Activated CD4-positive, alpha-beta T cell treated with anti-CD3 and anti-CD28 coated beads, Interleukin-2, Interleukin-4, amounts not matched to agents 100 ng/mL and 50 ng/mL, durations not matched to agents 16 hours and 8 hours (primary cell): ENCODE measurements at regions not wholly inside any gene's neighbourhood (a gene's known extent, or its start where the extent isn't known, plus 50 kb on each side); places are given as distances from the start of the nearest gene placed in this dataset.
"Not testable (repeated sequence)": the region's sequence is repeated elsewhere in the genome, so short reads cannot be mapped to it uniquely, and the experiment has no call there.

Experiments
- DNase-seq: peaks from one replicate; pipeline ENCODE4 v3.0.0-alpha.2; 2020; ENCODE audit warnings: low spot score

DNA sequence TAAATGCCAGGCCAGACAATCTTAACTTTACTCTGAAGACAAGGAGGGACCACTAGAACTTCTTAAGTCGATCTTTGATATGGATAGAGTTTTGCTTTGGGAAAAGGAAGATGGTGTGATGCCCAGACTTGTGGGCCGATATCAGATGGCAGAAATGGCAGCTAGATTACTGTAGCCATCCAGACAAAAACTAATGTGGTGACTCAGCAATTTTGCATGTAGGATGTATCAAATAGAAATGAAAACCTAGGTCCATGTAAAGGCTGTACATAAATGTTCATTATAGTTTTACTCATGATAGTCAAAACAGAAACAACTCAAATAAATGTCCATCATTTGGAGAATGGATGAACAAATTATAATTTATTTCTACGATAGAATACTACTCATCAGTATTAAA, 121.5 kb downstream of the APIP start:
- no peak for DNase-seq

DNA sequence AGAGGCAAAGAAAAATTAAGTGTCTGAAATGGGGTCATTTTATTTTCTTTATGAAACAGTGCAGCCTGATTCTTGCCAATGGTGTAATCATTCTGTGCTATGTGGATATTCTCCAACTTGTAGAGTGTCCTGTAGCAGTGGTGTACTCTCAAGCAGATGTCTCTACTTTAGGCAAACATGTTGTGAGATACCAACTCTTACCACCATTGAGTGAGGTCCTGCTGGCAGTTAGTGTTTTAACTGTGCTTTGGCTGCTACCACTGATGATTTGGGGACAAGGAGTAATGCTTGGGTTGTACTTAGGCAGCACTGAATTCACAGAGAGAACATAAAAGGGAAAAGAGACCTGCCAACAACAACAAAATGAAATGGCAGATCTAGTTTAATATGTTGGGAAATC, 122.5 kb downstream of the APIP start:
- DNase-seq: no peak

DNA sequence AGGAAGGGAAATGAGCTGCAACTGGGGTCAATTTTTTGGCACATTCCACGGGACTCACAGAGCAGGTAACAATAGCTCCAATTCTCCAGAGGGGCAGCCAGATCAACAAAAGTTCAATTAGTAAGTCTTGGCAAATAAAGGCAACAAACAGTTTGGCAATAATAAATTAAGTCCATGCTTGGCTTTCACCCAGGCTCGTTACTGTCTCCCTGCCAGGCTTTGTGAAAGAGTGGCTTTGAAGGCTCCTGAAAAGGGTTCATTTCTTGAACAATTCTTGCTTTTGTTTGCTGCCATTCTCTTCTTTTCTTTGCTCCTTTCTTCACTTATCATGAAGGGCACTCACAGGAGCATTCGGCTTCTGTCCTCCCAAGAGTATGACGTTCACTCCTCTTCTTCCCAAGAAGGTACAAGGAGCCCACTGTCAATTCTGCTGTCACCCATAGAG, 123.3 kb downstream of the APIP start:
- DNase-seq: no peak

DNA sequence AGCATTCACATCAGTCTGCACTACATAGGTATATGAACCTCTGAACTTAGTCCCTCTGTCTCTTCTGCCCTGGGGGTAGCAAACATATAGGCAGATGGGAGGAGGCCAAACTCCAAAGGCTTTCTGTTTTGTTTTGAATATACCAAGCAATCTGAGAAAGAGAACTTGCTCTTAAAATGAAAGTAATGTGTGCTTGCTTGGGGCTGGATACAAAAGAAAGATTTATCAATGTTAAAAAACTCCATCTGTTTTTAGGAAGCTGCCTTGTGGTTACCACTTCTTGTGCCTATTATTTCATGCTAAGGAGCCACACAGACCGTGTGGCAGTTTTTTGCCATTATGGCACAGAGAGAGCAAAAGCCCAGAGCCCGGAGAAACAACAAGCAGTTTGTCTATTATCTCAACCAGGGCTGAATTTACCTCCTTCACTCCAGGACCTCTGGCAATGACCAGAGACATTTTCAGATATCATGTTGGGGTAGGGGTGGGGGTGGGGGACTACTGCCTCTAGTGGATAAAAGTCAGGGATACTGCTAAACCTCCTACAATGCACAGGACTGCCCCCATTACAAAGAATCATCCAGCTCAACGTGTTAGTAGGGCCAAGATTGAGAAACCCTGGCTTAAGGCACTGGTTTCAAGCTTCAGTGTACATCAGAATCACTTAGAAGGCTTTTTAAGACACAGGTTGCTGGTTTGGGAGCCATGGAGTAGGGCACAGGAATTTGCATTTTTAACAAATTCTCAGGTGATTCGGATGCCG, 124.2 kb downstream of the APIP start:
- no peak for DNase-seq

DNA sequence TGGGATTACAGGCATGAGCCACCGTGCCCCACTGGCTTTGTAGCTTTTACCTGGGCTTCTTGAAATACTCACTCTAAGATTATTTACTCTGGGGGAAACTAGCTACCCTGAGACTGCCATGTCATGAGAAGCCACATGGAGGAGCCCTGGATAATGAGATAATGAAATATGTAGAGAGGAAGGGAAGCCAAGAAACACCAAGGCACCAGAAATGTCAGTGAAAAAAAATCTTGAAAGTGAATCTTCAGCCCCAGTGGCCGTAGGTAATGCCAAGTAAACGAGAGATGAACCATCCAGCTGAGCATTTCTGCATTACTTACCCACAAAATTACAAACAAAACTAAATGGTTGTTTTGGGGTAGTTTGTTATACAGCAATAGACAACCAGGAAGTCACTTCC, 125.6 kb downstream of the APIP start:
- DNase-seq: no peak

DNA sequence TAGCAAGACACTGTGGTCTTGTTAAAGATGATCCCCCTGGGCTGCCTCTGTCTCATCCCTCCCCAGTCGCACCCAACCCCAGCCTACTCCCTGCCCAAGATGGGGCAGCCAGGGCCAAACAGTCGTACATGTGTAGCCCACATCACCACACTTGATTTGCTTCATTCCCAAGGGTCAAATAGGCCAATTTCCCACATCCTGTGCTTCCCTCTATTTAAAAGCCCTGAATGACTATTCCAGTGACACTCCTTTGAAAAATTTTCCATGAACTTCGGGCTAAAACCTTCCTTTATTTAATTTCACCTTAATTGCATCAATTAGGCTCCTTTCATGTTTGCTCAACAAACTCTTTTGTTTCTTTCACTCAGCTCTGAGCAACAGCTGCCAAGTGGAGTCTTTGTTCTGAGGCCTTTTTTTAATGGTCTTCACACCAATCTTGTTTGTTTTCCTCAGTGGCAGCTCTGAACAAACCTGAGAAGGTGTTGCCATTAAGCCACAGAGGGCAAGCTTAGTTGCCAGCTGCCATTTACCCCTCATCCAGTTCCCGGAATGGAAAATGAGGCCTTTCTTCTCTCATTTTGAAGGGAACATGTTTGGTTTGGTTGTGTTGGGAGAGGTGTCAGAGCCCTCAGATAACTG, 126.9 kb downstream of the APIP start:
- DNase-seq: no peak

DNA sequence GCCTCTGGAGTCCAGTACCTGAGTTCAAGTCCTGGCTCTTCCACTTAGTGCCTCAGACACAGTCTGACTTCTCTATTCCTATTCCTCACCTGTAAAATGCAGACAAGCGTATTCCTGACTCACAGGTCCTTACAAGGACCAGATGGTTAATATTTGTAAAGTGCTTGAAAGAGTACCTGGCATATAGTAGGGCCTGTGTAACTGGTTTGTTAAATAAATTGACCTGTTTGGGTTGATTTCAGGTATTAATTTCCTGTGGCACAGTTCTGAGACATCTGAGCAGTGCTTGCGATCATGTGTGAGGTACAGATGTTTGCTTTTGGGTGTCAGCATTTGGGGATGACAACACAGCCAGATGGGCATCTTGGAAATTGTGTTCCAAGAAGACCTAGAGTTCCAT, 127.5 kb downstream of the APIP start:
- no peak for DNase-seq

DNA sequence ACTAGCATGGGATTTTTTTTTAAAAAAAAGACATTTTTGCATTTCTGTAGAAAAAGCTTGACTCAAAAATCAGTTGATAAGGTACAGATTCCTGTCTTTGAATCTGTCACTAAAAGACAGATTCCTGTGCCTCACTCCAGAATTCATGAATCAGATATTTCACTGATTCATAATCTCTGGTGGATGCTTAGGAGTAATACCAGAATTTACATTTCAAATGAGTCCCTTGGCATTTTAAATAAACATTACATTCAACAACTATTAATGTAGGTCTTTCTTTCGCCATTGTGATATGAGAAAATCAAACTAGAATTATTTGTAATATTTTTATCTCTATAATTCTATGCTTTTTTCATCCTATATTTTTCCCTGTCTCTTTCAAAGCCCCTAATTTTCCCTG, 128.3 kb downstream of the APIP start:
- no peak for DNase-seq

DNA sequence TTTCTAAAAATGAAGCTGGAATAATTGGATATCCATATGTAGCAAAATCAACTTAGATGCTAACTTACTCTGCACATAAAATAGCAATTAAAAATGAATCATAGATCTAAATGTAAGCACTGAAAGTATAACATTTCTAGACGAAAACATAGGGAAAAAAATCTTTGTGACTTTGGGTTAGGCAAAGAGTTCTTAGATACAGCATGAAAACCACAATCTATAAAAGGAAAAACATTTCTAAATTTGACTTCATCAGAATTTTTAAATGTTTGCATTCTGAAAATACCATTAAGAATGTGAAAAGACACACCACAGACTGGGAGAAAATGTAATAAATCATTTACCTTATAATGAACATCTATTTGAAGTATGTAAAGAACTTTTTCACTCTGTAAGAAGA, 128.8 kb downstream of the APIP start:
- DNase-seq: no peak

DNA sequence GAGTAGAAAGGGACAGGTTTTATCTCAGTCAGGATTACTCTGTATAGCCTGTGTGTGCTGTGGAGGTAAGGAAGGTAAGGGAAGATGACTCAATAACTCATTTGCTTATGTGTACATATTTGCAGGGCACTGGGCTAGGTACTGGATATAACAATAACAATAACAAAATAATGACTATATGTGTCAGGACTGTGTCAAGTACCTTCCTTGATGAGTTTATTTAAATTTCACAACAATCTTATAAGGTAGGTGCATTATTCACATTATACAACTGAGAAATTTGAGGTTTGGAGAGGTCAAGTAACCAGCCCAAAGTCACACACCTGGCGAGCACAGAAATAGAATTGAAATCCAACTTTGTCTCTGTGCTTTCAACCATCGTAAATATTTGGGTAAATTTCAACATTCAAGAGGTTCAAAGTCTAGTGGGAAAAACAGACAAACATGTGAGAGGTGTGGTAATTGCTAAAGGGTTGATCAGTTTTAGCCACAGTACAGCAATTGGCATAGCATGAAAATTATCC, 131.8 kb downstream of the APIP start:
- DNase-seq: no peak

DNA sequence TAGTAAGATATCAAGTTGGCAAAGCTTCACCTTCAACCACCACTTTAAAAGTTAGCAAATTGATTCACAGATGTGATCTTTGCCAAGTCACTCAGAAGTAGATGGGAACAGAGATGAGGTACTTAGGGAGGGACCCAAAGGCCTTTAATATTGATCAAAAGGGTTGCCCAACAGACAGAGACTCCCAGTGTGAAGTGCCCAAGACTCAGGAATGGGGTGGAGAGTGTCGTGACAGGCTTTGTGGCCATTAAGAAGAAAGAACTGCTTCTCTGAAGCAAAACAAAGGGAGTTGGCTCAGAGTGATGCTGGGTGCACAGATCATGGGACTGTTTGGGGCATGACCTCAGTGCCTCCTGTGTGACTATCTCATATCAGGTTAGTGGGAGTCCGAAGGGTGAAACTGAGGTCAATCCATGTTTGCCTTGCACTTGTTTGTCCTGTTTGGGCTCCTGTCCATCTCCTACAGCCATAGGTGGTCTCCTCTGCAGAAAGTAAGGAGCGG, 132.3 kb downstream of the APIP start:
- no peak for DNase-seq

DNA sequence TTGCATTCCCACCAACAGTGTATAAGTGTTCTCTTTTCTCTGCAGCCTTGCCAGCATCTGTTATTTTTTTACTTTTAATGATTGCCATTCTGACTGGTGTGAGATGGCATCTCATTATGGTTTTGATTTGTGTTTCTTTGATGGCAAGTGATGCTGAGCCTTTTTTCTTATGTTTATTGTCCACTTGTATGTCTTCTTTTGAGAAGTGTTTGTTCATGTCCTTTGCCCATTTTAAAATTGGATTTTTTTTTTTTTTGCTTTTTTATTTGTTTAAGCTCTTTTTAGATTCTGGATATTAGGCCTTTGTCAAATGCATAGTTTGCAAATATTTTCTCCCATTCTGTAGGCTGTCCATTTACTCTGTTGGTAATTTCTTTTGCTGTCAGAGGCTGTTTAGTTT, 134.4 kb downstream of the APIP start:
- not testable (repeated sequence) for DNase-seq

DNA sequence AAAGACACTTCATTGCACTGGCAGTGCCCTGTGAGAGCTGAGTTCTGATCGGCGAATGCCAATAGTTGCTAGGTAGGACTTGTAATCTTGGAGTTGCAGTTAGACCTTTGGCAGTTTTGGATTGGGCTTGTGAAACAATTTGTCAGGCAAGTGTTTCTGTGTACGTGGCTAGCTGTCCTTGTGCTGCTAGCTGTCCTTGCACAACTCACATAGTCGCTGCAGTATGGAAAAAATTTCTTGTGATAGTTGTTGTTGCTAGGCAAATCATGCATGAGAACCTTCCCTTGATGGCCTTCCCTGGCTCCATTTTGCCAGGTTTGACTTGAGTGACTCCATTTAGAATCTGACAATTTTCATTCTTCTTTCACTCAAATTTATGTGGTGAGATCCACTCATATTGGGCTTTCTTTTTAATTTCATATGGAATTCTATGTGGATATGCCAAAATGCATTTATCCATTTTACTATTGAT, 140.7 kb downstream of the APIP start:
- no peak for DNase-seq

DNA sequence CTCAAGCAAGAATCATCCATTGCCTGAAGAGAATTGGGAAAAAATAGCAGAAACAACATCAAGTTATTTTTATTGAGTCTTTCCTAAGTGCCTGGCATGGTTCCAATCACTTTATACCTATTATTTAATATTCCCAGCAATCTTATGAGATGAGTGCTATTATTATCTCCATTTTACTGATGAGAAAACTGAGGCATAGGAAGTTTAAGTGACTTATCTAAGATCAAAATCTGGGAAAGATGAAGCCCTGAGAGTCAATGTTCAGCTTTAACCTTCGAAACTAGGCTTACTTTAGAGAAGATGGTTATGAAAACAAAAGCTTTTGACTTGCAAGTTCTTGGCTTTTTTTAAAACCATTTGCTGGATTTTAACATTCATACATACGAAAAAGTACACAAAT, 141.6 kb downstream of the APIP start:
- DNase-seq: no peak

DNA sequence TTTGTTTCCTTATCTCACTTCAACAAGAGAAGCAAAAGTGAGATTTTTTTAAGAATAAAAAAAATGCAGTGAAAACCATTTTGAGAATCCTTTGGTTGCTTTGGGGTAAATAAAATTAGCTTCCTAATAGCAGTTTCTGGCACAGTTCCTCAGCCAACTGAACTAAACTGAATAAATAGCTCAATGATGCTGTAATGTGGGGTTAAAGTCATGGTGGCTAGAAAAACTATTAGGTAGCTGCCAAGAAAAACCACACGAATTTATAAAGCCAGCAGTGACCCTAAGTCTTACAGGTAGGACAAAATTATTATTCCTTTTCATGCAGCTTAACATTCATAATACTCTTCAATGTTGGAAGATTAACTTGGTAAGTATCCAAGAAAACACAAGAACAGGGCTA, 142.4 kb downstream of the APIP start:
- no peak for DNase-seq

DNA sequence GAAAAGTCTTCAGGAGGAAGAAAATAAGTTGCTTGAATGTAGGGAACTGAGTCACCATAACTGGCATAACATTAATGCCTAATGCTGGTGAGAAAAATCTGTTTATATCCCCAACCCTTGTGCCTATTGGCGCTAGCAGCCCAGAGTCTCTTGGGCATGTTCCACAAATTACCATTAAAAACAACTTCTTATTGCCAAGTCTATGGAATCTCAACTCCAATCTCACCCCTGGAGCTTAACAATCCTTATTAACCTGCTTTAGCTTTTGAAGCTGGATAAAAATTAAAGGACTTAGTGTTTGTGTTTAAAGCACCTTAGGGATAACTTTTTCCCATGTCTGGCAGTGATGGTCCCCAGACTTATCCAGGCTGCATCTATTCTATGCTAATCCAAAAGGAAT, 143.0 kb downstream of the APIP start:
- no peak for DNase-seq

DNA sequence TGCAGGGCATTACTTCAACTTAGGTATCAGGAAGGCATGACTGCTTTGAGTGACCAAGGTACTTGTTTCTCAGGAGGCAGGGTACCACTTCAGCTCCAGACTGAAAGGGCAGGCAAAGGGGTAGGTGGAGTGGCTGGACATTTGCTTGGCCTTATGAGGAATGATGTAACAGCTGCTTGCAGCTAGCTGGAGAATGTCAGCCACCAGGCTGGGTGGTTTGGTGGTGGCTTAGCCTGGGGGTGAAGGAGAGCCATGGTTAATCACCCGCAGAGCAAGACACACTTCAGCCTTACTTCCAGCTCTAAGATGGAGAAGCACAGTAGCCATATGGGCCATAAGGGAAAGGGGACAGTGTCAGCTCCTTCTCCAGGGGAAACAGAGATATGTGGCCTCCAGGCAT, 146.1 kb downstream of the APIP start:
- DNase-seq: no peak

DNA sequence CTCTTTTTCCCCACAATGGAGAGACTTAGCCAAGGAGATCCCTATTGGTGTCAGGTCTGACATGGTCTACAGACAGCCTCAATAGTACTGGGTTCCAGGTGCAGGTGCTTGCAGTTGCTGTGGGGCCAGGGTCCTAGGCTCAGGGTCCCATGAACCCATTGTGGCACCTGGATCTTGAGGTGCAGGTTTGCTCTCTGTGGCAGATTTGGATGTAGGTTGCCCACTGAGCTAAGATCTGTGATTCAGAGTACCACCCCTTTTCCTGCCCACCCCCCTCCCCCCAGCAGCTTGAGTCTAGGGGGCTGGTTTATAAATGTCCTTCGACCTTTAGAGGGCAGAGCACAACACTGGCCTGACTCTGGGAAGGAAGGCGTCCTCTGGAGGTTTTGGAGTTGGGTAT, 147.0 kb downstream of the APIP start:
- no peak for DNase-seq

DNA sequence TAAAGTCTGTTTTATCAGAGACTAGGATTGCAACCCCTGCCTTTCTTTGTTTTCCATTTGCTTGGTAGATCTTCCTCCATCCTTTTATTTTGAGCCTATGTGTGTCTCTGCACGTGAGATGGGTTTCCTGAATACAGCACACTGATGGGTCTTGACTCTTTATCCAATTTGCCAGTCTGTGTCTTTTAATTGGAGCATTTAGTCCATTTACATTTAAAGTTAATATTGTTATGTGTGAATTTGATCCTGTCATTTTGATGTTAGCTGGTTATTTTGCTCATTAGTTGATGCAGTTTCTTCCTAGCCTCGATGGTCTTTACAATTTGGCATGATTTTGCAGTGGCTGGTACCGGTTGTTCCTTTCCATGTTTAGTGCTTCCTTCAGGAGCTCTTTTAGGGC, 141.7 kb downstream of the EHF start:
- DNase-seq: not testable (repeated sequence)

DNA sequence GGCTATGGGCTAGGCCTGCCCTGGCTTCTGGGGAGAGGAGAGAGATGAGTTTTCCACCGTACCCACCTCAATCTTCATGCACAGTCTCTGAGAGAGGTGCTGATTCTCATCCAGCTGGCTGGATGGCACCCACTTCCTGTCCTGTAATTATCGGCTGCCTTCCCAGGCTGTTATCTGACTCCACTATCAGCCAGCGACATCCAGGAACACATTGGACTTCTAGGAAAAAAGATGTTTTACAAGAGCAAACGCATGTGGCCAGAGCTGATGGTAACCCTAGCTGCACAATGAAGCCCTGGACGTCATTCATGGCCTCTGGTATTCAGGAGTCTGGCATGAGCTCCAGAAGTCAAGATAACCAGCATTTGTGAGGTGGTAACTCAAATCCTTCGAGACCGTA, 137.4 kb downstream of the EHF start:
- no peak for DNase-seq

DNA sequence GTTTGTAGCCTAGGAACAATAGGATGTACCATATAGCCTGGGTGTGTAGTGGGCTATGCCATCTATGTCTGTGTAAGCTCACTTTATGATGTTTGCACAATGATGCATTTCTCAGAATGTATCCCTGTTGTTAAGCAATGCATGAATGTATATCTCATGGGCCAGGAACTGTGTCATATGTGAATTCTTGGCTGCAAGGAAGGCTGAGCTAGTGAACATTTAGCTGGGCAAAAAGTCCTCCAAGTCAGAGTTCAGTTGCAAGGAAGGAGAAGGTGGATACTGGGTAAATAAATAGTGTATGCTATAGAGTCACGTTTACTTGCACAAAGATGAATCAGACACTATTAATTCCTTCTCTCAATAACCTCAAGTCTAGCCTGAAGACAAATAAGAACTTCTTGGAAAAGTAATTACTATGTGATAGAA, 136.1 kb downstream of the EHF start:
- no peak for DNase-seq

DNA sequence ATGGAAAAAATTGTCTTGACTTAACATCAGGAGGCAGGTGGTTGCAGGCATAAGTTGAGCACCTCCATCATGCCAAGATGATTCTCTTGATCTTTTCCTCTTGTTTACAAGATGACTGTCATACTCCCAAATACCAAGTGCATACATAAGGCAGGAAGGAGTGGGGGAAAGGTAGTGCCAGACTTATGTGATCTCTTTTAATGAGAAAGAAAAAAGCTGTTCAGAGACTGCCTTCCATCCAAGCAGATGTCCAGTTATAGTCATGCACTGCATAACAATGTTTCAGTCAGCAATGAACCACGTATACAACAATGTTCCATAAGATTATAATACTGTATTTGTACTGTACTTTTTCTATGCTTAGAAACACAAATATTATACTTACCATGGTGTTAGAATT, 135.7 kb downstream of the EHF start:
- no peak for DNase-seq

DNA sequence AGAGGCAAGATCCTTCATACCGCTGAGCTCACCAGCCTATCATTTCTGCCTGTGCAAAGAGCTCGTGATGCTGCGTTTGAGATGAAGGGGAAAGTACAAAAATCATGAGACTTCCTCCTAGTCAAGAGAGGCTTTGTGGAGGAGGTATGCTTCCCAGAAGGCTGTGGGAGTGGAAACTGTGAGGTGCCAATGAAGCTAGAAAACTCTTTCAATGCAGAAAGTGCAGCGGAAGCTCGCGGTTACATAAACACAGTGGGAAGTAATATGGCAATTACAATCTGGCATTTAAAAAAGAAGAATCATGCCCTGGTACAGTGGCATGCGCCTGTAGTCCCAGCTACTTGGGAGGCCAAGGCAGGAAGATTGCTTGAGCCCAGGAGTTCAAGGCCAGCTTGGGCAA, 134.8 kb downstream of the EHF start:
- DNase-seq: no peak
